Naive thymus-derived CD8-positive, alpha-beta T cell (primary cell): ENCODE measurements at regions not wholly inside any gene's neighbourhood (a gene's known extent, or its start where the extent isn't known, plus 50 kb on each side); places are given as distances from the start of the nearest gene placed in this dataset.

Experiments used
- ATAC-seq, 2 donors: fragments of 150-1000 bp; cut with Tn5 transposase in 1 of 2; sonication (Bioruptor Pico), chemical (Tn5 transposase) in 1 of 2; 1 replicate in 1 of 2; 2 replicates in 1 of 2; pipeline ENCODE4 v1.10.0; 2021; ENCODE audit warnings: mild to moderate bottlenecking in 2 of 2, moderate library complexity in 2 of 2
- POLR2A ChIA-PET: fragments of 350-600 bp; sonication (Branson Sonifier 250); formaldehyde crosslinking; loops from one replicate; lab custom pipeline; 2021; ENCODE audit warnings: antibody characterized with exemption; lab: Charles Lee
- DNase-seq, 10 donors: peaks; one replicate each; pipeline versions ENCODE4 v3.0.0 to v3.0.0-alpha.2; 2020 to 2022
- H3K27ac Mint-ChIP-seq, 10 donors: one replicate each; pipeline ENCODE4 v1.8.0; 2020 to 2022; ENCODE audit warnings: mild to moderate bottlenecking in 10 of 10, mixed read lengths in 10 of 10, moderate library complexity in 4 of 10, inconsistent platforms in 1 of 10
- H3K27me3 Mint-ChIP-seq, 5 donors: one replicate each; pipeline ENCODE4 v1.8.0; 2021 to 2022; ENCODE audit warnings: mixed read lengths in 5 of 5
- H3K36me3 Mint-ChIP-seq, 3 donors: one replicate each; pipeline ENCODE4 v1.8.0; 2020 to 2022; ENCODE audit warnings: mixed read lengths in 3 of 3, mild to moderate bottlenecking in 2 of 3, inconsistent platforms in 1 of 3
- H3K4me1 Mint-ChIP-seq, 4 donors: one replicate each; pipeline ENCODE4 v1.8.0; 2021 to 2022; ENCODE audit warnings: mixed read lengths in 4 of 4
- H3K4me3 Mint-ChIP-seq, 10 donors: one replicate each; pipeline ENCODE4 v1.8.0; 2020 to 2022; ENCODE audit warnings: mild to moderate bottlenecking in 10 of 10, mixed read lengths in 10 of 10, moderate library complexity in 6 of 10, inconsistent platforms in 1 of 10
- H3K9me3 Mint-ChIP-seq, 9 donors: one replicate each; pipeline ENCODE4 v1.8.0; 2020 to 2022; ENCODE audit warnings: mixed read lengths in 9 of 9, mild to moderate bottlenecking in 3 of 9, inconsistent platforms in 1 of 9, moderate library complexity in 1 of 9

GRCh38 chrX:65610481-65610880, 57.0 kb upstream of the MSN start:
- POLR2A ChIA-PET: interaction anchor here (1.6 kb wide), 1 partner anchor 9 kb away, joined by 4 read pairs; no protein-coding TSS in a partner anchor
- Mint-ChIP-seq H3K4me3 (no peak overlapping the region), H3K27me3 (no peaks in the 10 kb centered on the region), H3K27ac (peak overlapping the region in 1 of 10 donors; percentile 44), H3K9me3 (peaks cover 0 to 5% (median 0%) of the 10 kb centered on the region in 9 donors), H3K36me3 (peaks cover 0 to 3% (median 0%) of the 10 kb centered on the region in 3 donors), H3K4me1 (peaks cover 15 to 51% (median 29%) of the 10 kb centered on the region in 4 donors)
- no peak for DNase-seq
- ATAC-seq: no peak

- ATAC-seq: peak in 1 of 2 donors; percentile 47
- POLR2A ChIA-PET: interaction anchor here (0.6 kb wide), 1 partner anchor 44 kb away, joined by 4 read pairs; no protein-coding TSS in a partner anchor
- Mint-ChIP-seq H3K4me1 (peaks cover 18 to 54% (median 31%) of the 10 kb centered on the region in 4 donors), H3K4me3 (peak overlapping the region in 5 of 10 donors; percentile 0 to 67 (median 50)), H3K27ac (peak overlapping the region in 4 of 10 donors; percentile 23 to 66 (median 54)), H3K36me3 (peaks cover 0 to 7% (median 0%) of the 10 kb centered on the region in 3 donors), H3K27me3 (no peaks in the 10 kb centered on the region), H3K9me3 (peaks cover 0 to 10% (median 0%) of the 10 kb centered on the region in 9 donors)
- DNase-seq: no peak
Measured at GRCh38 chrX:65610040-65610439, 57.4 kb upstream of the MSN start.

DNA sequence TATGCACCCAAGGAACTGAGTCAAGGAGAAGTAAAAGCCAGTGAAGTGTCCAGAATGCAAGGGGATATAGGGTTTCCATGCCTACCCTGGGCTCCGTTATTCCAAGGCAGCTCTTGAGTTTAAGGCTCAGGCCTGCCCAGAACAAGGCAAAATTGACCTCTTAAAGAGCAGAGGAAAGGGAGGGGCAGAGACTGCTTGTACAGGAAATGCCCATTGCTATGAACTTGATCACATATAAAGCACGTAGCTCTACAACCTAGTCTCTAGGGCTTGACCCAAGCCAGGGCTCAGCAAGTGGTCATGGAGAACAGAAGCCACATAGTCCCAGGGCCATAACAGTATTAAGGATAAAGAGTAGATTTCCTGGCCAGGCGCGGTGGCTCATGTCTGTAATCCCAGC, 58.2 kb upstream of the MSN start:
- ATAC-seq (no peak), DNase-seq (no peak)
- peaks cover 19 to 55% (median 37%) of the 10 kb centered on the region in 4 donors for H3K4me1 Mint-ChIP-seq
- H3K4me3 Mint-ChIP-seq: peak overlapping the region in 2 of 10 donors; percentile 28 to 67
- H3K27ac Mint-ChIP-seq: peak overlapping the region in 3 of 10 donors; percentile 50 to 63 (median 59)
- H3K36me3 Mint-ChIP-seq: peaks cover 0 to 7% (median 0%) of the 10 kb centered on the region in 3 donors
- POLR2A ChIA-PET: interaction anchor here (0.5 to 0.7 kb wide), 2 partner anchors 12 to 40 kb away, joined by 3 to 4 read pairs; no protein-coding TSS in a partner anchor
- H3K9me3 Mint-ChIP-seq: peaks cover 0 to 18% (median 0%) of the 10 kb centered on the region in 9 donors
- H3K27me3 Mint-ChIP-seq: no peaks in the 10 kb centered on the region

DNA sequence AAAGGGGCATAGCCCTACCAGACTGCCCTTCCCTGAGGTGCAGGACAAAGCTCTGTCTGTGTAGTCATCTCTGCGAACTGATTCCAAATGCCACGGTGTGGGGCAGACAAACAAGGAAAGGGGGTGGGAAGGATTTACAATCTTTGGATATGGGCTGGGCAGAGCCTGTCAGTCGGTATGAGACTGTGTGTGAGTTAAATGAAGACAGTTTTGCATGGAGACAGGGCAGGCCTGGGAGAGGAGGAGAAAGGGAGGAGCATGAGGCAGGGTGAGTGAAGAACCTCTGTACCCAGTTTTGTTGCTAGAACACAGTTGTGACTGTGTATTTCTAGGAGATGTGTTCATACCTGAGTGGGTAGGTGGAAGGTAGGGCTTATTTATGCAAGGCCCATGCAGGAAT, 59.4 kb upstream of the MSN start:
- ATAC-seq: no peak
- H3K9me3 Mint-ChIP-seq: peaks cover 0 to 20% (median 0%) of the 10 kb centered on the region in 9 donors
- DNase-seq: no peak
- H3K4me1 Mint-ChIP-seq: peaks cover 21 to 58% (median 45%) of the 10 kb centered on the region in 4 donors
- H3K27me3 Mint-ChIP-seq: no peaks in the 10 kb centered on the region
- peaks cover 0 to 7% (median 0%) of the 10 kb centered on the region in 3 donors for H3K36me3 Mint-ChIP-seq
- peak overlapping the region in 5 of 10 donors; percentile 3 to 44 (median 10) for H3K4me3 Mint-ChIP-seq
- H3K27ac Mint-ChIP-seq: peak overlapping the region in 5 of 10 donors; percentile 6 to 68 (median 51)
- POLR2A ChIA-PET: interaction anchor here (0.8 kb wide), 1 partner anchor 10 kb away, joined by 4 read pairs; no protein-coding TSS in a partner anchor

DNA sequence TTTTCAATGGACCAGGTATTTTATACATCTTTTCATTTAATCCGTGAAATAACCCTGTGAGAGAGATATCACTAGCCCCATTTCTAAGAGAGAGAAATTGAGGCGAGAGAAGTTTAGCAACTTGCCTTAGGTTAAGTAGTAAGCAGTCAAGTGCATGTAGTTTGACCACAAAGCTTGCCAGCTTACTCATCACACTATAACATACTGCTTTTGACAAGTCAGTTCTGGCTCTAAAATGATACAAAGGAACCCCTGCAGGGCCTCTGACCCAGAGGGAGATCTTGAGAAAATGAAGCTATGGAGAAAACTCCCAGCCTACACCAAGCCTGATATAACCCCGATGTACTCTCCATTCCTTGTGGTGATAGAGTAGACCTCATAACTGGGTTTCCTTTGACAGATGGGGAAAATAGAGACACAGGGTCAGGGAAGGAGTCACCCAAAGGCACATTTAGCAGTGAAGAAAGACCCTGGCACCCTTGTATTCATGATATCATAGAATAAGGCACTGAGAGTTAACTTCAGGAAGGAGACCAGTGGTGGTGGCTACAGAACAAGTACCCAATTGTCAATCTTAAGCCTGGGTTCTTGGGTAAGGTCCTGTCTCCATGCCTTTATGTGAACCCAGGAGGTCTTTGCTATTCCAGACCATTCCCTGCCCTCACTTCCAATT, 60.2 kb upstream of the MSN start:
- DNase-seq: no peak
- peaks cover 0 to 7% (median 0%) of the 10 kb centered on the region in 3 donors for H3K36me3 Mint-ChIP-seq
- H3K4me3 Mint-ChIP-seq: no peak overlapping the region
- POLR2A ChIA-PET: interaction anchor here (0.6 to 0.7 kb wide), 2 partner anchors 40 to 74 kb away, joined by 3 to 4 read pairs; no protein-coding TSS in a partner anchor
- peak overlapping the region in 5 of 10 donors; percentile 27 to 79 (median 64) for H3K27ac Mint-ChIP-seq
- ATAC-seq: no peak
- peaks cover 0 to 20% (median 0%) of the 10 kb centered on the region in 9 donors for H3K9me3 Mint-ChIP-seq
- H3K4me1 Mint-ChIP-seq: peaks cover 22 to 64% (median 53%) of the 10 kb centered on the region in 4 donors
- H3K27me3 Mint-ChIP-seq: no peaks in the 10 kb centered on the region

DNA sequence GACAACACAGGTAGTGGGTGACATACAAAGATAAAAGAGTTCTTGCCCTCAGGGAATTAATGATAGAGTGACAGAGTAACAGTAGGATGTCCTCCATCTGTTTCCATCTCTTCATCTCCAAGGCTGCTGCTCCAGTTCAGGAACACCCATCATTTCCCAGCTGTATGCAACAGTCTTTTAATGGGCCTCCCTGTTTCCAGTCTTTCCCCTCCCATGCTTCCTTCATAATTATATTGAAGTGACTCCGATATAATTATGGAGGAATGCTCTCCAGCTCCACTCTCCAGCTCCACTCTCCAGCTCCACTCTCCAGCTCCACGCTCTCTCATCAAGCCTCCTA, 65.3 kb upstream of the MSN start:
- Mint-ChIP-seq H3K27me3 (no peaks in the 10 kb centered on the region), H3K9me3 (peaks cover 0 to 20% (median 0%) of the 10 kb centered on the region in 9 donors), H3K4me1 (peaks cover 31 to 77% (median 73%) of the 10 kb centered on the region in 4 donors), H3K36me3 (peaks cover 0 to 7% (median 0%) of the 10 kb centered on the region in 3 donors), H3K27ac (peak overlapping the region; percentile 83 to 97 (median 94)), H3K4me3 (peak overlapping the region in 8 of 10 donors; percentile 26 to 77 (median 72))
- POLR2A ChIA-PET: interaction anchor here (0.6 to 6.9 kb wide), 10 partner anchors 9 to 135 kb away, joined by 3 to 42 read pairs (median 5); partner anchors contain the start of gene MSN
- DNase-seq (no peak), ATAC-seq (no peak)

- Mint-ChIP-seq H3K36me3 (peaks cover 0 to 7% (median 0%) of the 10 kb centered on the region in 3 donors), H3K4me3 (peak overlapping the region; percentile 12 to 76 (median 66)), H3K27ac (peak overlapping the region; percentile 83 to 97 (median 94)), H3K9me3 (peaks cover 0 to 20% (median 0%) of the 10 kb centered on the region in 9 donors), H3K4me1 (peaks cover 32 to 77% (median 74%) of the 10 kb centered on the region in 4 donors), H3K27me3 (no peaks in the 10 kb centered on the region)
- peak; percentile 12 to 72 (median 38) for DNase-seq
- POLR2A ChIA-PET: interaction anchor here (0.8 to 6.9 kb wide), 11 partner anchors 10 to 136 kb away, joined by 3 to 42 read pairs (median 4); partner anchors contain the start of gene MSN
- ATAC-seq: peak; percentile 74 to 83
Measured at GRCh38 chrX:65601530-65602220, 65.8 kb upstream of the MSN start.

DNA sequence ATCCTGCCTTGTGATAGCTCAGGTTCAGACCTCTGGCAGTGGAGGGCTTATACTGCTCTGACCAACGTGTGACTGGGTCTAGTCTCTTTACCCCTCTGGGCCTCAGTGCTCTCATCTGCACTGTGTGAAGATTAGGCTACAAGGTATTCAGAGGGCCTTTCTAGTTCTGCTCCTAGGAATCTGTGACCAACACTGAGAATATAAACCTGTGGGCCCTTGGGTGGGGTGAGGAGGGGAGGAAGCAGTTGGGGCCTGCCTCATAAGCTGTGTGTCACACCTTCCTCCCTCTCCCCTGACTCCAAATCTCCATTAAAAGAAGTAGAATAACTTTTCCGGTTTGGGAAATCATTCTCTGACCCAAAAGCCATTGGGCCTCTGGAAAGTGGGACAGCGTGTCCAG, 66.3 kb upstream of the MSN start:
- peaks cover 0 to 7% (median 0%) of the 10 kb centered on the region in 3 donors for H3K36me3 Mint-ChIP-seq
- no peaks in the 10 kb centered on the region for H3K27me3 Mint-ChIP-seq
- POLR2A ChIA-PET: interaction anchor here (1.0 to 6.9 kb wide), 8 partner anchors 10 to 100 kb away, joined by 3 to 42 read pairs (median 4); partner anchors contain the start of gene MSN
- DNase-seq (no peak), ATAC-seq (peak; percentile 34 to 40)
- H3K4me3 Mint-ChIP-seq: peak overlapping the region in 9 of 10 donors; percentile 3 to 76 (median 68)
- peaks cover 0 to 20% (median 0%) of the 10 kb centered on the region in 9 donors for H3K9me3 Mint-ChIP-seq
- peak overlapping the region; percentile 83 to 97 (median 94) for H3K27ac Mint-ChIP-seq
- H3K4me1 Mint-ChIP-seq: peaks cover 32 to 82% (median 77%) of the 10 kb centered on the region in 4 donors

DNA sequence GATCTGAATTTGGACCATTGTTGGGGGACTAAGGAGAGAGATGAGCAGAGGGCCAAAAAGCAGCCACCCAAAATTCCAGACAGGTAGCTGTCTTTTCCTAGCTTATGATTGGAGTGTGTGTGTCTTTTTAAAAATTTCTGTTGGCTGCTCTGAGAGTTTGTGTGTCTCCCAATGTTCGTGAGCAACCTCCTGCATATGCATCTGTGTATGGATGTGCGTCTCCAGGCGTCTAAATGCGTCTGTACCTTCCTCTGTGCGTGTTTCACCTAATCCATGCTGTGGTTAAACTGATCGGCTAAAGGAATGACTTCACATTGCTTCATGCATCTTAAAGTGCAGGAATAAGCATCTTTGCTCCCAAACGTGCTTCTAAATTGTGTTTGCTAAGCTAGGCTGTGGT, 65.5 kb upstream of the LAS1L start:
- POLR2A ChIA-PET: interaction anchor here (1.5 to 6.9 kb wide), 3 partner anchors 68 to 101 kb away, joined by 3 to 42 read pairs (median 30); partner anchors contain the start of gene MSN
- Mint-ChIP-seq H3K9me3 (peaks cover 0 to 11% (median 0%) of the 10 kb centered on the region in 9 donors), H3K27ac (peak overlapping the region; percentile 56 to 97 (median 94)), H3K36me3 (peaks cover 0 to under 1% (median 0%) of the 10 kb centered on the region in 3 donors), H3K27me3 (no peaks in the 10 kb centered on the region), H3K4me1 (peaks cover 30 to 86% (median 80%) of the 10 kb centered on the region in 4 donors), H3K4me3 (peak overlapping the region in 9 of 10 donors; percentile 21 to 75 (median 61))
- no peak for DNase-seq
- ATAC-seq: no peak

GRCh38 chrX:65598559-65599147, 64.1 kb upstream of the LAS1L start:
- POLR2A ChIA-PET: interaction anchor here (1.0 to 6.9 kb wide), 4 partner anchors 10 to 99 kb away, joined by 3 to 42 read pairs (median 17); partner anchors contain the start of gene MSN
- DNase-seq: peak in 1 of 10 donors; percentile 20
- no peak for ATAC-seq

DNA sequence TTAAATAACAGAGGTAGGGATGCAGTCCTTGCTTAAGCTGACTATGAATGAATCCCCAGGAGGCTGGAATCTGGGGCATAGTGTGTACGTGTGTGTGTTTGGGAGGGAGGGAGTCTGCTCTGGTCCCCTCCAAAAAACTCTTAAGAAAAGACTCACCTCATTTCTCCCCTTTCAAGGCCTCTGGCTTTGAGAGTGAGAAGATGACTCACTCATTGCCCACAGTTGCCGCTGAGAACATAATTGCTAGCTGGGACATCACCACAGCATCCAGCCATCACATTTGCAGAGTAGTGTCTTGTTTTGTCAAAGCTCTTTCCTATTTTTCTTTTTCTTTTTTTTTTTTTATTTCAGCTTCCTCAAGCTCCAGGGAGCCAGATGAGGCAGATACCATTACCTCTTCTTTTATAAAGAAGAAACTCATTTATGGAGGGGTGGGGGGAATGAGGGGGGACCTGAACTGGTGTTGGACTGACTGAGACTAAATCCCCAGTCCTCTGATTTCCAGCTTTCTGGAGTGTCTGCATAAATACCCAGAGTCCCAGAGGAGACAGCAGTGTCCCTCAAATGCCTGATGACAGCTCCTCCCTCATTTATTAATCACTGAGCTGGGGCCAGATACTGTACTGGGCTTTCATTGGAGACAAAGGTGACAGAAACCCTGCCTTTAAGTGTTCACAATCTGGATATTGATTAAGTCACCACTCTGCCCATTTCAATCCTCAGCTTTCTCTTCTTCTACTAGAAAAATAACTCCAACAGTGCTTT, 61.9 kb upstream of the LAS1L start:
- peak overlapping the region; percentile 71 to 99 (median 94) for H3K27ac Mint-ChIP-seq
- ATAC-seq (peak; percentile 64 to 74), DNase-seq (peak; percentile 4 to 73 (median 44))
- no peaks in the 10 kb centered on the region for H3K27me3 Mint-ChIP-seq
- no peaks in the 10 kb centered on the region for H3K36me3 Mint-ChIP-seq
- H3K4me1 Mint-ChIP-seq: peaks cover 22 to 63% (median 50%) of the 10 kb centered on the region in 4 donors
- POLR2A ChIA-PET: interaction anchor here (0.6 to 6.9 kb wide), 10 partner anchors 8 to 141 kb away, joined by 3 to 42 read pairs (median 6); partner anchors contain the start of gene MSN
- no peaks in the 10 kb centered on the region for H3K9me3 Mint-ChIP-seq
- H3K4me3 Mint-ChIP-seq: peak overlapping the region; percentile 40 to 82 (median 76)

More at GRCh38 chrX:65598559-65599147, 64.1 kb upstream of the LAS1L start:
- peaks cover 26 to 81% (median 69%) of the 10 kb centered on the region in 4 donors for H3K4me1 Mint-ChIP-seq
- H3K36me3 Mint-ChIP-seq: no peaks in the 10 kb centered on the region
- peak overlapping the region; percentile 54 to 87 (median 74) for H3K4me3 Mint-ChIP-seq
- H3K9me3 Mint-ChIP-seq: no peaks in the 10 kb centered on the region
- no peaks in the 10 kb centered on the region for H3K27me3 Mint-ChIP-seq
- H3K27ac Mint-ChIP-seq: peak overlapping the region; percentile 74 to 99 (median 94)
